ENCODE measurements at regions not wholly inside any gene's neighbourhood (a gene's known extent, or its start where the extent isn't known, plus 50 kb on each side); places are given as distances from the start of the nearest gene placed in this dataset.

DNA sequence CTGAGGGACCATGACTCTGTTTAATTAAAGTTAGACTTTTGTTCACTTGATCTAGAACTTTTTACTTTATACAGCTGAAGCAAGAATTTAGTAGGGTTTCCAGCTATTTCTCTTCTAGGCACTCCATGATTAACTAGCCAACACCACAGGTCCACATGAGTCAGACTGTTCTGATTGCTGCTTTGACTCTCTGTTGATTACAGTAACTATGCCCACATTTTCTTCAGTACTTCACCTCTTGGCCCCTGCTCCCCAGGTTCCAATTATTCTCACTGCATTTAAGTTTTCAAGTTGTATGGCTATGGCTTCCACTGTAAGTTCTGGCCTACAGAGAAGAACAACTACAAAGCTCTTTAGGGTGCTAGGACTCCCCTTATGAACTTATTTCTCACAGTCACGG is 737.2 kb upstream of the IGFBP3 start:
- 100% methylated on average over 1 of the region's 1 CpG for WGBS
- no peak for DNase-seq (ENCODE audit: low spot score)
- Histone ChIP-seq H3K27ac (no peak overlapping the region), H3K4me3 (no peak overlapping the region), H3K27me3 (replicated peaks; ENCODE audit: insufficient read depth) (no peaks in the 10 kb centered on the region), H3K9me3 (no peaks in the 10 kb centered on the region), H3K4me1 (replicated peaks) (no peaks in the 10 kb centered on the region), H3K36me3 (no peaks in the 10 kb centered on the region)
- intact Hi-C loops (cut with DNase I) = no loop called here
- TF ChIP-seq, protein P1, sequence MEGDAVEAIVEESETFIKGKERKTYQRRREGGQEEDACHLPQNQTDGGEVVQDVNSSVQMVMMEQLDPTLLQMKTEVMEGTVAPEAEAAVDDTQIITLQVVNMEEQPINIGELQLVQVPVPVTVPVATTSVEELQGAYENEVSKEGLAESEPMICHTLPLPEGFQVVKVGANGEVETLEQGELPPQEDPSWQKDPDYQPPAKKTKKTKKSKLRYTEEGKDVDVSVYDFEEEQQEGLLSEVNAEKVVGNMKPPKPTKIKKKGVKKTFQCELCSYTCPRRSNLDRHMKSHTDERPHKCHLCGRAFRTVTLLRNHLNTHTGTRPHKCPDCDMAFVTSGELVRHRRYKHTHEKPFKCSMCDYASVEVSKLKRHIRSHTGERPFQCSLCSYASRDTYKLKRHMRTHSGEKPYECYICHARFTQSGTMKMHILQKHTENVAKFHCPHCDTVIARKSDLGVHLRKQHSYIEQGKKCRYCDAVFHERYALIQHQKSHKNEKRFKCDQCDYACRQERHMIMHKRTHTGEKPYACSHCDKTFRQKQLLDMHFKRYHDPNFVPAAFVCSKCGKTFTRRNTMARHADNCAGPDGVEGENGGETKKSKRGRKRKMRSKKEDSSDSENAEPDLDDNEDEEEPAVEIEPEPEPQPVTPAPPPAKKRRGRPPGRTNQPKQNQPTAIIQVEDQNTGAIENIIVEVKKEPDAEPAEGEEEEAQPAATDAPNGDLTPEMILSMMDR (IDR thresholded peaks at IDR 0.05) = no peak
- TF ChIP-seq POLR2A (IDR thresholded peaks at IDR 0.05) (no peak), POLR2AphosphoS5 (IDR thresholded peaks at IDR 0.05) (no peak)

DNA sequence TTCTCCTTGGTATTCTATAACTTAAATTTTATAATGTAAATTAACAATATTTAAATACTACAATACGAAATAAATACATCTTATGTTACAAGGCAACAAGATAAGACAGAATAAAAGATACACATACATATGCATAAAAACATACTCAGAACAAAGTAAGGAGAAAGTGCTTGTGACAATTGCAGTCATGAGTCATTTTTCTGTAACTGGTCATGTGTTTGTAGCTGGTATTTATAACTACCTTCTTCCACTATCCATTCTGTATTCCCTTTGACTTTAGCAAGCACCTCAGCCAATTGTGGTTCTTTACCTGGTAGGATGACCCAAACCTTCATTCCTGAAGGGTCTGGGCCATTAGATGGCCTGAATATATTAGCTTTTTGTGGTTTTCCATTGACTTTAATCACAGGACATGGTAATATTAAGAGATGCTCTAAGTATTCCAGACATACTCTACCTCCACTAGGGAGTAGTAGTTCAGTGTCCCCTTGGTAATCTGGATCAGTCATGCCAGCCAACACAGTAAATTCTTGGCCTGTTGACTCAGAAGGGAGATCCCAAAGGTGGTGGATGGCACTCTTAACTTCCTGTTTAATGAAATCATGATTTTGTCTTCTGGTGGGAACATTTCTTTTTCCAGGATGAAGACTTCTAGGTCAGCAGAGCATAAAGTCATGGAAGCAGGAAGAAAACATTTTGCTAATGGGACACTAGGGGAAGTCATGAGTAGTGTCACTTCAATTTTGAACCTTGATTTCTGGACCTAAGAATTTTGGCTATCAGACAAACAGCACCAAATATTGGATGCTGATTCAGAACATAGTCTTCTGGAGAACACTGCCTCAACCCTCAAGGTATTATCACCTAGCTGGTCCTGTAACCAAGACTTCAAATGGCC is 733.7 kb upstream of the IGFBP3 start:
- intact Hi-C loops (cut with DNase I) = no loop called here

DNA sequence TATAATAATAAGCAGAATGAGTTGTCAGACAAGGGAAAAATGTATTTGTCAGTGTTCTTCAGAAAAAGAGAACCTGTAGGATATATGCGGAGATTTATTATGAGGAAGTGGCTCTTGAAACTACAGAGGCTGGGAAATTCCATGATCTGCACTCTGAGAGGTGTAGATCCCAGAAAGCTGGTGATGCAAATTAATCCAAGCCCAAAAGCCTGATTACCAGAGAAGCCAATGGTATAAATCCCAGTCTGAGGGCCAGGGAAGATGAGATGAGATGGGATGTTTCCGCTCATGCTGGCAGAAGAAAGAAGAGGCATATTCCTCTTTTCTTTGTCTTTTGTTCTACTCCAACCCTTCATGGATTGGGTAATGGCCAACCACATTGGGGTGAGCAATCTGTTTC is 732.8 kb upstream of the IGFBP3 start:
- Histone ChIP-seq H3K36me3 (no peaks in the 10 kb centered on the region), H3K9me3 (no peaks in the 10 kb centered on the region), H3K4me1 (replicated peaks) (no peaks in the 10 kb centered on the region), H3K4me3 (no peak overlapping the region), H3K27ac (no peak overlapping the region), H3K27me3 (replicated peaks; ENCODE audit: insufficient read depth) (no peaks in the 10 kb centered on the region)
- intact Hi-C loops (cut with DNase I) = no loop called here
- TF ChIP-seq, protein P1 (IDR thresholded peaks at IDR 0.05) = no peak
- TF ChIP-seq POLR2AphosphoS5 (IDR thresholded peaks at IDR 0.05) = no peak
- no peak for TF ChIP-seq POLR2A (IDR thresholded peaks at IDR 0.05)
- 51% methylated on average over 2 of the region's 2 CpGs for WGBS
- no peak for DNase-seq (ENCODE audit: low spot score)

More for the DNA sequence above, 733.7 kb upstream of the IGFBP3 start:
- no peaks in the 10 kb centered on the region for H3K4me1 ChIP-seq (replicated peaks)
- WGBS = 81% methylated on average over 1 of the region's 1 CpG
- no peak for DNase-seq (ENCODE audit: low spot score)
- no peaks in the 10 kb centered on the region for H3K9me3 ChIP-seq
- no peaks in the 10 kb centered on the region for H3K27me3 ChIP-seq (replicated peaks; ENCODE audit: insufficient read depth)
- no peak for TF ChIP-seq POLR2AphosphoS5 (IDR thresholded peaks at IDR 0.05)
- no peak for TF ChIP-seq POLR2A (IDR thresholded peaks at IDR 0.05)
- TF ChIP-seq, protein P1 (IDR thresholded peaks at IDR 0.05) = no peak
- H3K4me3 ChIP-seq = no peak overlapping the region
- H3K36me3 ChIP-seq = no peaks in the 10 kb centered on the region
- H3K27ac ChIP-seq = no peak overlapping the region

DNA sequence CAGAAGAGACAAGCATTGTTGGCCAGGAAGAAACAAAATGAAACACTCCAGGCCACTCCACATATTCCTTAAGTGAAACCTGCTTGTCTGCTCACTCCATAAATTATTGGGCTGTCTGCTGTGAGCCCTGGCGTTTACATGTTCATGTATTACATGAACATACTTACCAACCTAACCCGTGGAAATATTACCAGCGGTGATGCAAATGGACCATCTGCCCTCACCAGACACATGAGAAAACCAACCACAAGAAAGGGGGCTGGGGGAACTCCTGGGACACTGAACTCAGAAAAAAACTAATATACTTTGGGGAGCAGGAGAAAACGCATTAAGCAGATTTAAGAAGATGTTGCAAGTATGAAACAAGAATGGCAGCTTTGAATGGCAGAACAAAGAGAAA is 731.2 kb upstream of the IGFBP3 start:
- intact Hi-C loops (cut with DNase I) = no loop called here
- no peak overlapping the region for H3K27ac ChIP-seq
- no peaks in the 10 kb centered on the region for H3K36me3 ChIP-seq
- no peaks in the 10 kb centered on the region for H3K4me1 ChIP-seq (replicated peaks)
- no peak overlapping the region for H3K4me3 ChIP-seq
- no peaks in the 10 kb centered on the region for H3K27me3 ChIP-seq (replicated peaks; ENCODE audit: insufficient read depth)
- no peak for DNase-seq (ENCODE audit: low spot score)
- no peaks in the 10 kb centered on the region for H3K9me3 ChIP-seq
- TF ChIP-seq, protein P1 (IDR thresholded peaks at IDR 0.05) = no peak
- TF ChIP-seq POLR2AphosphoS5 (IDR thresholded peaks at IDR 0.05) (no peak), POLR2A (IDR thresholded peaks at IDR 0.05) (no peak)
- 74% methylated on average over 4 of the region's 4 CpGs for WGBS

DNA sequence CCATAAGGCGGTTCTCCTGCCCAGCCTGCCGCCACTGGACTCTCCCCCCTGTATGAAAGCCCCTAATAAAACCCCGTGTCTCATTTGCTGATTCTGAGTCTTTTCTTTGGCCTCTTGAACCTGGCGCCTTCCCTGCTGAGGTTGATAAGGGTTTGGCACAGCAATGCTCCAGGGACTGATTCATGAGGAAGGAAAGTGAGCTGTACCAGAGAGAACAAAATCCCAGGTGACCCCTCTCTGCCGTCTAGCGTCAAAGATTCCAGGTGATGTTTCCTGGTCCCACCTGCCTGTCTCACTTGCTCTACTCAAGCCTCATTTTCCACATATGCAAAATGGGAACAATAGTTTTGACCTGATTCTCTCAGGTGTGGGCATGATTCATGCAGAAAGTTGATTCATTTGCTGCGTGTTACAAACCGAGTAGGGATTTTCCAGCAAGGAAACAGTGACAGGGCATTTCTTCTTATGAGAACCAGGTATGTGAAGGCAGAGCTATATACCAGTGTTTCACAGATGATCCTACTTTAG is 730.6 kb upstream of the IGFBP3 start:
- no peak for DNase-seq (ENCODE audit: low spot score)
- no peak overlapping the region for H3K27ac ChIP-seq
- no peaks in the 10 kb centered on the region for H3K27me3 ChIP-seq (replicated peaks; ENCODE audit: insufficient read depth)
- intact Hi-C loops (cut with DNase I) = no loop called here
- H3K4me3 ChIP-seq = no peak overlapping the region
- WGBS = 74% methylated on average over 8 of the region's 8 CpGs
- H3K9me3 ChIP-seq = no peaks in the 10 kb centered on the region
- H3K36me3 ChIP-seq = no peaks in the 10 kb centered on the region
- H3K4me1 ChIP-seq (replicated peaks) = no peaks in the 10 kb centered on the region
- no peak for TF ChIP-seq POLR2AphosphoS5 (IDR thresholded peaks at IDR 0.05)
- no peak for TF ChIP-seq POLR2A (IDR thresholded peaks at IDR 0.05)
- TF ChIP-seq, protein P1 (IDR thresholded peaks at IDR 0.05) = no peak
